H1 (cell line): ENCODE measurements at regions not wholly inside any gene's neighbourhood (a gene's known extent, or its start where the extent isn't known, plus 50 kb on each side); places are given as distances from the start of the nearest gene placed in this dataset.

ENCODE experiments used
- CTCF ChIA-PET: fragments of 300-600 bp; sonication (Branson Sonifier 250); formaldehyde crosslinking; loops from one replicate; lab custom pipeline; 2021; ENCODE audit not compliant: partially characterized antibody; lab: Charles Lee
- POLR2A ChIA-PET: fragments of 300-600 bp; sonication (Branson Sonifier 250); formaldehyde crosslinking; loops from one replicate; lab custom pipeline; 2021; ENCODE audit warnings: inconsistent platforms; ENCODE audit not compliant: partially characterized antibody; lab: Charles Lee
- DNase-seq, 2 experiments: peaks; one replicate each; pipeline versions ENCODE4 v3.0.0 to v3.0.0-alpha.2; 2010 to 2022; ENCODE audit warnings: low spot score in 2 of 2, low read depth in 1 of 2, mixed read lengths in 1 of 2
- FAIRE-seq: peaks from 2 replicates; lab custom pipeline; 2011; peaks lifted over from hg19 to GRCh38; lab: Jason Lieb, UNC
- H2AFZ ChIP-seq: 2 replicates; pipeline ENCODE4 v1.8.1; 2012; ENCODE audit warnings: low read length, inconsistent platforms
- H2AK5ac ChIP-seq: 2 replicates; pipeline ENCODE4 v1.6.1; 2013; ENCODE audit warnings: low read depth, low read length
- H2BK120ac ChIP-seq: replicated peaks from 2 replicates; pipeline ENCODE3; 2013; ENCODE audit warnings: low read depth, low read length, inconsistent platforms
- H2BK12ac ChIP-seq: 2 replicates; pipeline ENCODE4 v1.6.1; 2013; ENCODE audit warnings: low read depth, low read length
- H2BK15ac ChIP-seq: 2 replicates; pipeline ENCODE4 v1.6.1; 2013; ENCODE audit warnings: low read length
- H2BK20ac ChIP-seq: 2 replicates; pipeline ENCODE4 v1.6.1; 2013; ENCODE audit warnings: low read length
- H2BK5ac ChIP-seq: 2 replicates; pipeline ENCODE4 v1.6.1; 2013; ENCODE audit warnings: low read depth, low read length
- H3K14ac ChIP-seq: 2 replicates; pipeline ENCODE4 v1.6.1; 2013; ENCODE audit warnings: inconsistent platforms; ENCODE audit not compliant: insufficient read length
- H3K18ac ChIP-seq: 2 replicates; pipeline ENCODE4 v1.6.1; 2013; ENCODE audit warnings: low read length; ENCODE audit errors: extremely low read depth
- H3K23ac ChIP-seq: 2 replicates; pipeline ENCODE4 v1.6.1; 2013; ENCODE audit warnings: inconsistent platforms; ENCODE audit not compliant: insufficient read length
- H3K23me2 ChIP-seq: 2 replicates; pipeline ENCODE4 v1.6.1; 2013; ENCODE audit warnings: low read depth, low read length
- H3K27ac ChIP-seq: 2 replicates; pipeline ENCODE4 v1.6.1; 2011; ENCODE audit warnings: low read depth, low read length, inconsistent platforms
- H3K27me3 ChIP-seq, 4 experiments: replicated peaks in 1 of 4; 1 replicate in 1 of 4; 2 replicates in 3 of 4; pipeline versions ENCODE4 v1.6.1 to v1.8.1; 2011 to 2013; ENCODE audit warnings: low read length in 3 of 4, mild to moderate bottlenecking in 3 of 4, inconsistent platforms in 2 of 4, mixed read lengths in 2 of 4, moderate library complexity in 1 of 4; ENCODE audit not compliant: control insufficient read depth in 3 of 4, insufficient read depth in 3 of 4; ENCODE audit errors: extremely low read depth in 1 of 4
- H3K36me3 ChIP-seq, 4 experiments: 2 replicates each; pipeline versions ENCODE4 v1.6.1 to v1.8.1; 2011 to 2013; ENCODE audit warnings: mild to moderate bottlenecking in 4 of 4, low read length in 3 of 4, moderate library complexity in 2 of 4, control low read depth in 1 of 4, inconsistent platforms in 1 of 4; ENCODE audit not compliant: insufficient read depth in 4 of 4, control insufficient read depth in 2 of 4
- H3K4ac ChIP-seq: replicated peaks from 2 replicates; pipeline ENCODE3; 2013; ENCODE audit warnings: low read length, low read depth, mixed read lengths, inconsistent platforms; ENCODE audit not compliant: insufficient read length
- H3K4me1 ChIP-seq, 4 experiments: replicated peaks in 1 of 4; 1 replicate in 1 of 4; 2 replicates in 3 of 4; pipeline versions ENCODE4 v1.6.1 to v1.8.1; 2011 to 2013; ENCODE audit warnings: low read length in 3 of 4, inconsistent platforms in 2 of 4, mixed read lengths in 1 of 4; ENCODE audit not compliant: insufficient read depth in 4 of 4, control insufficient read depth in 3 of 4
- H3K4me2 ChIP-seq, 2 experiments: 2 replicates each; pipeline versions ENCODE4 v1.6.1 to v1.8.1; 2011 to 2013; ENCODE audit warnings: low read depth in 2 of 2, low read length in 2 of 2, control low read depth in 1 of 2, inconsistent platforms in 1 of 2, mild to moderate bottlenecking in 1 of 2; ENCODE audit not compliant: insufficient read depth in 1 of 2
- H3K4me3 ChIP-seq, 4 experiments: fragments of 200-600, 300-600 bp in 1 of 4; sonication (generic), shearing (Covaris generic), sonication (Bioruptor Twin) in 1 of 4; 2 replicates each; pipeline versions ENCODE4 v1.5.1 to v1.8.1; 2011 to 2016; ENCODE audit warnings: low read length in 4 of 4, low read depth in 3 of 4, control low read depth in 2 of 4, inconsistent platforms in 2 of 4, mild to moderate bottlenecking in 2 of 4, mixed read lengths in 1 of 4, moderate library complexity in 1 of 4; ENCODE audit not compliant: insufficient read depth in 2 of 4; ENCODE audit errors: extremely low read depth in 1 of 4
- H3K56ac ChIP-seq: replicated peaks from 2 replicates; pipeline ENCODE3; 2013; ENCODE audit warnings: low read depth, mild to moderate bottlenecking, mixed read lengths, low read length, inconsistent platforms; ENCODE audit not compliant: insufficient read length
- H3K79me1 ChIP-seq: 2 replicates; pipeline ENCODE4 v1.6.1; 2013; ENCODE audit warnings: low read depth, low read length, control low read depth
- H3K79me2 ChIP-seq, 2 experiments: 2 replicates each; pipeline versions ENCODE4 v1.6.1 to v1.8.1; 2012 to 2013; ENCODE audit warnings: low read length in 2 of 2, mild to moderate bottlenecking in 2 of 2, inconsistent platforms in 1 of 2; ENCODE audit not compliant: insufficient read depth in 2 of 2, control insufficient read depth in 1 of 2
- H3K9ac ChIP-seq, 4 experiments: replicated peaks in 1 of 4; 1 replicate in 1 of 4; 2 replicates in 3 of 4; pipeline versions ENCODE4 v1.6.1 to v1.8.1; 2011 to 2013; ENCODE audit warnings: low read depth in 3 of 4, low read length in 3 of 4, control low read depth in 2 of 4, mild to moderate bottlenecking in 2 of 4, moderate library complexity in 2 of 4, inconsistent platforms in 1 of 4; ENCODE audit errors: extremely low read depth in 1 of 4
- H3K9me3 ChIP-seq, 2 experiments: 2 replicates each; pipeline versions ENCODE4 v1.6.1 to v1.8.1; 2012 to 2013; ENCODE audit warnings: mild to moderate bottlenecking in 2 of 2, moderate library complexity in 2 of 2, control low read depth in 1 of 2, inconsistent platforms in 1 of 2, low read depth in 1 of 2, low read length in 1 of 2, mixed read lengths in 1 of 2; ENCODE audit not compliant: insufficient read depth in 2 of 2
- H4K20me1 ChIP-seq, 2 experiments: replicated peaks in 1 of 2; 2 replicates each; pipeline versions ENCODE3 to v1.8.1; 2011 to 2013; ENCODE audit warnings: inconsistent platforms in 2 of 2, low read length in 2 of 2, mild to moderate bottlenecking in 1 of 2; ENCODE audit not compliant: insufficient read depth in 2 of 2, control insufficient read depth in 1 of 2
- H4K5ac ChIP-seq: 2 replicates; pipeline ENCODE4 v1.6.1; 2013; ENCODE audit warnings: low read length, low read depth, mixed read lengths, inconsistent platforms; ENCODE audit not compliant: insufficient read length
- H4K8ac ChIP-seq: 2 replicates; pipeline ENCODE4 v1.8.0; 2013; ENCODE audit warnings: mild to moderate bottlenecking, moderate library complexity, low read length, inconsistent platforms; ENCODE audit not compliant: insufficient read depth; ENCODE audit errors: extremely low read depth
- H4K91ac ChIP-seq: replicated peaks from 2 replicates; pipeline ENCODE3; 2013; ENCODE audit warnings: low read length, mixed read lengths, inconsistent platforms; ENCODE audit not compliant: insufficient read length
- ATF3 ChIP-seq: IDR thresholded peaks from 2 replicates; pipeline ENCODE4 v1.6.1; 2011; ENCODE audit warnings: low read depth, mild to moderate bottlenecking, low read length; ENCODE audit not compliant: insufficient read depth
- CEBPB ChIP-seq: IDR thresholded peaks from 2 replicates; pipeline ENCODE4 v1.6.1; 2012; ENCODE audit warnings: low read depth, low read length
- CTCF ChIP-seq, 3 experiments: IDR thresholded peaks; 1 replicate in 2 of 3; 2 replicates in 1 of 3; pipeline versions ENCODE4 v1.5.1 to v1.6.1; 2011; ENCODE audit warnings: low read length in 3 of 3, mild to moderate bottlenecking in 3 of 3, inconsistent platforms in 2 of 3, low read depth in 1 of 3, moderate library complexity in 1 of 3; ENCODE audit not compliant: insufficient read depth in 1 of 3; ENCODE audit errors: control extremely low read depth in 1 of 3
- EP300 ChIP-seq, 2 experiments: IDR thresholded peaks; 1 replicate in 1 of 2; 2 replicates in 1 of 2; pipeline ENCODE4 v1.6.1; 2011 to 2012; ENCODE audit warnings: low read depth in 2 of 2, low read length in 2 of 2, mild to moderate bottlenecking in 2 of 2, borderline replicate concordance in 1 of 2, inconsistent platforms in 1 of 2, moderate library complexity in 1 of 2
- GABPA ChIP-seq: IDR thresholded peaks from 2 replicates; pipeline ENCODE4 v1.6.1; 2011; ENCODE audit warnings: mild to moderate bottlenecking, low read length, moderate library complexity, borderline replicate concordance; ENCODE audit not compliant: insufficient read depth
- HDAC2 ChIP-seq, 2 experiments: fragments of 300-600 bp in 1 of 2; sonication (generic) in 1 of 2; IDR thresholded peaks; 2 replicates each; pipeline ENCODE4 v1.6.1; 2011 to 2012; ENCODE audit warnings: low read depth in 2 of 2, low read length in 2 of 2, mild to moderate bottlenecking in 2 of 2, moderate library complexity in 2 of 2, borderline replicate concordance in 1 of 2, inconsistent platforms in 1 of 2
- POLR2AphosphoS5 ChIP-seq: IDR thresholded peaks from 2 replicates; pipeline ENCODE4 v1.6.1; 2011; ENCODE audit warnings: low read depth, low read length
- SP2 ChIP-seq: IDR thresholded peaks from 2 replicates; pipeline ENCODE4 v1.6.1; 2012; ENCODE audit warnings: mild to moderate bottlenecking, low read length, inconsistent platforms
- TAF7 ChIP-seq: optimal IDR thresholded peaks from 2 replicates; pipeline ENCODE3; 2011; ENCODE audit warnings: low read depth, mild to moderate bottlenecking, inconsistent platforms, low read length, moderate library complexity, borderline replicate concordance
- WGBS, 2 experiments: shearing (Covaris generic) in 1 of 2; methylation state at CpG; one replicate each; pipeline versions ENCODE4 v1.1.6 to v1.1.7; 2013 to 2015; ENCODE audit warnings: low lambda C conversion rate in 2 of 2, mixed read lengths in 2 of 2, inconsistent platforms in 1 of 2, low coverage in 1 of 2, missing lambda C conversion rate in 1 of 2; ENCODE audit not compliant: insufficient replicate concordance in 2 of 2, insufficient coverage in 1 of 2, insufficient read length in 1 of 2; ENCODE audit errors: extremely low coverage in 1 of 2, missing lambda C conversion rate in 1 of 2; 5-methylcytosine and 5-hydroxymethylcytosine counted together

GRCh38 chr4:138658518-138658917 lies 357.1 kb upstream of the NOCT start:
- peak overlapping the region; percentile 89 for H3K4ac ChIP-seq
- no peaks in the 10 kb centered on the region for H3K36me3 ChIP-seq
- no peaks in the 10 kb centered on the region; a peak in 1 of 7 replicates for H3K27me3 ChIP-seq
- H2AK5ac ChIP-seq: peak overlapping the region; percentile 92; the same call in 1 of the 2 replicates
- H2BK120ac ChIP-seq: peak overlapping the region; percentile 91
- H3K4me1 ChIP-seq: peaks cover 6 to 17% (median 11%) of the 10 kb centered on the region in 4 experiments; a peak in 6 of 7 replicates
- peak overlapping the region; percentile 92 for H4K91ac ChIP-seq
- H4K20me1 ChIP-seq: no peaks in the 10 kb centered on the region
- H4K5ac ChIP-seq: peak overlapping the region; percentile 18
- H3K27ac ChIP-seq: peak overlapping the region; percentile 67; the same call in 1 of the 2 replicates
- peak overlapping the region; percentile 80; the same call in 1 of the 2 replicates for H3K18ac ChIP-seq
- H3K79me1 ChIP-seq: no peaks in the 10 kb centered on the region
- H2BK5ac ChIP-seq: peak overlapping the region; percentile 96; the same call in 1 of the 2 replicates
- FAIRE-seq (peak; percentile 85), DNase-seq (peak in 1 of 2 experiments; percentile 68)
- no peak overlapping the region; a peak in 1 of 7 replicates for H3K9ac ChIP-seq
- no peaks in the 10 kb centered on the region for H3K79me2 ChIP-seq
- ChIA-PET POLR2A (interaction anchor here (0.8 to 1.0 kb wide), 4 partner anchors 14 to 418 kb away, joined by 3 to 5 read pairs (median 5); no protein-coding TSS in a partner anchor), CTCF (interaction anchor here (0.6 to 2.4 kb wide), 10 partner anchors 10 to 1928 kb away, joined by 3 to 10 read pairs (median 4); no protein-coding TSS in a partner anchor)
- no peak overlapping the region for H4K8ac ChIP-seq
- H3K4me3 ChIP-seq: peak overlapping the region in 1 of 4 experiments; percentile 51; a peak in 2 of 8 replicates
- H3K4me2 ChIP-seq: peak overlapping the region; percentile 67 to 96
- H2AFZ ChIP-seq: no peak overlapping the region
- no peak overlapping the region for H3K23ac ChIP-seq
- no peak overlapping the region for H3K14ac ChIP-seq
- peak overlapping the region; percentile 73 for H3K56ac ChIP-seq
- peak overlapping the region; percentile 93; the same call in 1 of the 2 replicates for H2BK12ac ChIP-seq
- H2BK20ac ChIP-seq: peak overlapping the region; percentile 98
- H2BK15ac ChIP-seq: peak overlapping the region; percentile 82; the same call in 1 of the 2 replicates
- no peaks in the 10 kb centered on the region; a peak in 1 of 4 replicates for H3K9me3 ChIP-seq
- peaks cover 6% of the 10 kb centered on the region; the same call in 1 of the 2 replicates for H3K23me2 ChIP-seq
- 0% methylated on average over 2 of the region's 2 CpGs; no CpG with 5 or more reads in 1 of the 2 experiments for WGBS, 2 experiments
- TF ChIP-seq HDAC2 (IDR thresholded peaks at IDR 0.05; ENCODE audit: borderline replicate concordance in 1 of 2, low read depth in 2 of 2, low read length in 2 of 2): peak; percentile 77 to 93
- TF ChIP-seq GABPA: no peak
- no peak for TF ChIP-seq CTCF (IDR thresholded peaks at IDR 0.05; ENCODE audit: control extremely low read depth in 1 of 3, insufficient read depth in 1 of 3, low read depth in 1 of 3, low read length in 3 of 3)
- no peak for TF ChIP-seq POLR2AphosphoS5
- no peak for TF ChIP-seq ATF3
- no peak for TF ChIP-seq CEBPB
- no peak for TF ChIP-seq SP2
- no peak for TF ChIP-seq TAF7
- TF ChIP-seq EP300 (IDR thresholded peaks at IDR 0.05; ENCODE audit: borderline replicate concordance in 1 of 2, low read depth in 2 of 2, low read length in 2 of 2): peak in 1 of 2 experiments; percentile 49; a peak in 1 of 3 replicates
